ENCODE measurements at regions not wholly inside any gene's neighbourhood (a gene's known extent, or its start where the extent isn't known, plus 50 kb on each side); places are given as distances from the start of the nearest gene placed in this dataset.

- TF ChIP-seq CTCF (IDR thresholded peaks at IDR 0.05) (no peak), EZH2phosphoT487 (IDR thresholded peaks at IDR 0.05) (no peak), EZH2 (IDR thresholded peaks at IDR 0.05) (no peak)
- Mint-ChIP-seq H3K4me3 (no peak overlapping the region), H3K27ac (no peak overlapping the region), H3K36me3 (no peaks in the 10 kb centered on the region), H3K9me3 (no peaks in the 10 kb centered on the region), H3K27me3 (ENCODE audit: insufficient read depth, low read depth) (no peaks in the 10 kb centered on the region), H3K4me1 (no peaks in the 10 kb centered on the region)
- no peak overlapping the region for H3K4me2 ChIP-seq
- no peaks in the 10 kb centered on the region for H3F3A ChIP-seq (ENCODE audit: low read depth)
- no peak overlapping the region for H3K27ac ChIP-seq
- H3K36me3 ChIP-seq, result no peaks in the 10 kb centered on the region
- no peaks in the 10 kb centered on the region for H3K79me2 ChIP-seq (ENCODE audit: low read depth)
- H3K27me3 ChIP-seq, result no peaks in the 10 kb centered on the region
- H3K4me3 ChIP-seq, result no peak overlapping the region
- no peaks in the 10 kb centered on the region for H3K9me3 ChIP-seq (ENCODE audit: low read depth)
- H4K20me1 ChIP-seq (ENCODE audit: low read depth), result no peaks in the 10 kb centered on the region
- no peak for DNase-seq (ENCODE audit: low spot score)
- no peaks in the 10 kb centered on the region for H3K4me1 ChIP-seq
- H2AFZ ChIP-seq (replicated peaks), result no peak overlapping the region
- H3K9ac ChIP-seq, result no peak overlapping the region
Measured at GRCh38 chr18:71012789-71013188, 723.9 kb downstream of the SOCS6 start.

- Histone ChIP-seq H3K9me3 (ENCODE audit: low read depth) (no peaks in the 10 kb centered on the region), H3K9ac (no peak overlapping the region), H2AFZ (replicated peaks) (no peak overlapping the region), H3K4me1 (no peaks in the 10 kb centered on the region), H3K27me3 (no peaks in the 10 kb centered on the region), H3F3A (ENCODE audit: low read depth) (no peaks in the 10 kb centered on the region), H4K20me1 (ENCODE audit: low read depth) (no peaks in the 10 kb centered on the region), H3K4me2 (no peak overlapping the region), H3K27ac (no peak overlapping the region), H3K4me3 (no peak overlapping the region), H3K79me2 (ENCODE audit: low read depth) (no peaks in the 10 kb centered on the region), H3K36me3 (no peaks in the 10 kb centered on the region)
- Mint-ChIP-seq H3K27ac (no peak overlapping the region), H3K4me1 (no peaks in the 10 kb centered on the region), H3K36me3 (no peaks in the 10 kb centered on the region), H3K9me3 (no peaks in the 10 kb centered on the region), H3K27me3 (ENCODE audit: insufficient read depth, low read depth) (no peaks in the 10 kb centered on the region), H3K4me3 (no peak overlapping the region)
- DNase-seq (ENCODE audit: low spot score), result no peak
- TF ChIP-seq CTCF (IDR thresholded peaks at IDR 0.05) (no peak), EZH2phosphoT487 (IDR thresholded peaks at IDR 0.05) (no peak), EZH2 (IDR thresholded peaks at IDR 0.05) (no peak)
Measured at GRCh38 chr18:71011389-71011788, 722.5 kb downstream of the SOCS6 start.

- H3F3A ChIP-seq (ENCODE audit: low read depth), result no peaks in the 10 kb centered on the region
- no peak overlapping the region for H2AFZ ChIP-seq (replicated peaks)
- DNase-seq (ENCODE audit: low spot score), result no peak
- H3K79me2 ChIP-seq (ENCODE audit: low read depth), result no peaks in the 10 kb centered on the region
- no peak for TF ChIP-seq EZH2phosphoT487 (IDR thresholded peaks at IDR 0.05)
- TF ChIP-seq CTCF (IDR thresholded peaks at IDR 0.05), result no peak
- no peak for TF ChIP-seq EZH2 (IDR thresholded peaks at IDR 0.05)
- no peaks in the 10 kb centered on the region for H3K4me1 ChIP-seq
- Mint-ChIP-seq H3K4me1 (peaks cover 1% of the 10 kb centered on the region), H3K9me3 (no peaks in the 10 kb centered on the region), H3K27me3 (ENCODE audit: insufficient read depth, low read depth) (no peaks in the 10 kb centered on the region), H3K27ac (no peak overlapping the region), H3K4me3 (no peak overlapping the region), H3K36me3 (no peaks in the 10 kb centered on the region)
- no peak overlapping the region for H3K4me3 ChIP-seq
- no peaks in the 10 kb centered on the region for H3K9me3 ChIP-seq (ENCODE audit: low read depth)
- H3K4me2 ChIP-seq, result no peak overlapping the region
- no peak overlapping the region for H3K27ac ChIP-seq
- H3K36me3 ChIP-seq, result no peaks in the 10 kb centered on the region
- no peaks in the 10 kb centered on the region for H3K27me3 ChIP-seq
- no peak overlapping the region for H3K9ac ChIP-seq
- H4K20me1 ChIP-seq (ENCODE audit: low read depth), result no peaks in the 10 kb centered on the region
Measured at GRCh38 chr18:71008257-71008656, 719.4 kb downstream of the SOCS6 start.

- Mint-ChIP-seq H3K9me3 (no peaks in the 10 kb centered on the region), H3K4me3 (no peak overlapping the region), H3K4me1 (peaks cover 3% of the 10 kb centered on the region), H3K27me3 (ENCODE audit: insufficient read depth, low read depth) (no peaks in the 10 kb centered on the region), H3K27ac (no peak overlapping the region), H3K36me3 (no peaks in the 10 kb centered on the region)
- no peaks in the 10 kb centered on the region for H3K79me2 ChIP-seq (ENCODE audit: low read depth)
- no peak for DNase-seq (ENCODE audit: low spot score)
- H4K20me1 ChIP-seq (ENCODE audit: low read depth), result no peaks in the 10 kb centered on the region
- H3K27ac ChIP-seq, result no peak overlapping the region
- H2AFZ ChIP-seq (replicated peaks), result no peak overlapping the region
- H3K9me3 ChIP-seq (ENCODE audit: low read depth), result no peaks in the 10 kb centered on the region
- H3F3A ChIP-seq (ENCODE audit: low read depth), result no peaks in the 10 kb centered on the region
- TF ChIP-seq EZH2phosphoT487 (IDR thresholded peaks at IDR 0.05) (no peak), EZH2 (IDR thresholded peaks at IDR 0.05) (no peak), CTCF (IDR thresholded peaks at IDR 0.05) (no peak)
- no peaks in the 10 kb centered on the region for H3K4me1 ChIP-seq
- no peak overlapping the region for H3K9ac ChIP-seq
- no peak overlapping the region for H3K4me3 ChIP-seq
- no peaks in the 10 kb centered on the region for H3K27me3 ChIP-seq
- H3K4me2 ChIP-seq, result no peak overlapping the region
- no peaks in the 10 kb centered on the region for H3K36me3 ChIP-seq
Measured at GRCh38 chr18:71001597-71001996, 712.8 kb downstream of the SOCS6 start.
